ENCODE measurements at regions not wholly inside any gene's neighbourhood (a gene's known extent, or its start where the extent isn't known, plus 50 kb on each side); places are given as distances from the start of the nearest gene placed in this dataset.

DNA sequence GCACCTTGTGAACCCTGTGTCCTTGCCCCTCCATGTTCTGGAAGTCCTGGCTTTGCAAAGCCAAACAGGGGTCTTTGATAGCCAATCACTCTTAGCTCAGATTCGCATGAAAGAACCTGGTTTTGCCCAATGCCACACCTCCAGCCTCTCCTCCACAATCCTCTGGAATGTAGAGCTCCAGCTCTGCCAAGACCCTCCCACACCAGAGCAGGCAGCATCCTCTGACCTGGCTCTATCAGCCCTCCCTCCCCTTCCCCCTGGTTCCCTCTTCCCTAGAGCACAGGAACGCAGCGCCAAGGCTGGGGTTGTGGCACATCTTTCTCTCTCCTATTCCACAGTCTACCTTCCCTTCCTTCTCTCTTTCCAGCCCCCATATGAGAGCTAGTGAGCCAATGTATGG is 133.3 kb downstream of the RPLP1 start:
- TF ChIP-seq, protein P1, sequence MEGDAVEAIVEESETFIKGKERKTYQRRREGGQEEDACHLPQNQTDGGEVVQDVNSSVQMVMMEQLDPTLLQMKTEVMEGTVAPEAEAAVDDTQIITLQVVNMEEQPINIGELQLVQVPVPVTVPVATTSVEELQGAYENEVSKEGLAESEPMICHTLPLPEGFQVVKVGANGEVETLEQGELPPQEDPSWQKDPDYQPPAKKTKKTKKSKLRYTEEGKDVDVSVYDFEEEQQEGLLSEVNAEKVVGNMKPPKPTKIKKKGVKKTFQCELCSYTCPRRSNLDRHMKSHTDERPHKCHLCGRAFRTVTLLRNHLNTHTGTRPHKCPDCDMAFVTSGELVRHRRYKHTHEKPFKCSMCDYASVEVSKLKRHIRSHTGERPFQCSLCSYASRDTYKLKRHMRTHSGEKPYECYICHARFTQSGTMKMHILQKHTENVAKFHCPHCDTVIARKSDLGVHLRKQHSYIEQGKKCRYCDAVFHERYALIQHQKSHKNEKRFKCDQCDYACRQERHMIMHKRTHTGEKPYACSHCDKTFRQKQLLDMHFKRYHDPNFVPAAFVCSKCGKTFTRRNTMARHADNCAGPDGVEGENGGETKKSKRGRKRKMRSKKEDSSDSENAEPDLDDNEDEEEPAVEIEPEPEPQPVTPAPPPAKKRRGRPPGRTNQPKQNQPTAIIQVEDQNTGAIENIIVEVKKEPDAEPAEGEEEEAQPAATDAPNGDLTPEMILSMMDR (IDR thresholded peaks at IDR 0.05; ENCODE audit: low read depth, low read length, poor library complexity, severe bottlenecking) = no peak
- TF ChIP-seq EZH2phosphoT487 (IDR thresholded peaks at IDR 0.05; ENCODE audit: borderline replicate concordance, low read length) = no peak

All from DOHH2 (cell line).